G401.6 (cell line): ENCODE measurements at regions not wholly inside any gene's neighbourhood (a gene's known extent, or its start where the extent isn't known, plus 50 kb on each side); places are given as distances from the start of the nearest gene placed in this dataset.
"Not testable (repeated sequence)": the region's sequence is repeated elsewhere in the genome, so short reads cannot be mapped to it uniquely, and the experiment has no call there.

ENCODE experiments used
- FAIRE-seq: peaks from 2 replicates; lab custom pipeline; 2012; peaks lifted over from hg19 to GRCh38; lab: Jason Lieb, UNC

DNA sequence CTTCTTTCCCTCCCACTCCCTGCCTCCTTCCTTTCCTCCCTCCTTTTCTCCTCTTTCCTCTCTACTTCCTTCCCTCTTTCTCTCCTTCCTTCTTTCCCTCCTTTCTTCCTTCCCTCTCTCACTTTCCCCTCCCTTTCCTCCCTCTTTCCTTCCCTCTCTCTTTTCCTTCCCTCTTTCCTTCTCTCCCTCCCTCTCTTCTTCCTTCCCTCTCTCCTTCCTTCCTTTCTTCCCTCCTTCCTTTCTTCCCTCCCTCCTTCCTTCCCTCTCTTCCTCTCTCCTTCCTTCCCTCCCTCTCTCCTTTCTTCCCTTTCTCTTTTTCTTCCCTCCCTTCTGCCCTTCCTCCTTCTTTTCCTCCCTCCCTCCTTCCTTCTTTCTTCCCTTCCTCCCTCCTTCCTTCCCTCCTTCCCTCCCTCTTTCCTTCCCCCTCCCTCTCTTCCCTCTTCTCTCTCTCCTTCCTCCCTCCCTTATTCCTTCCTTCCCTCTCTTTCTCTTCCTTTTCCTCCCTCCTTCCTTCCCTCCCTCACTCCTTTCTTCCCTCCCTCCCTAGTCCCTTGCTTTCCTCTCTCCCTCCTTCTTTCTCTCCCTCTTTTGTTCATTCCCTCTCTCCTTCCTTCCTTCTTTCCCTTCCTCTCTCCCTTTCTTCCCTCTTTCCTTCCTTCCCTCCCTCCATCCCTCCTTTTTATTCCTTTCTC is 443.9 kb downstream of the ZNF536 start:
- no peak for FAIRE-seq

DNA sequence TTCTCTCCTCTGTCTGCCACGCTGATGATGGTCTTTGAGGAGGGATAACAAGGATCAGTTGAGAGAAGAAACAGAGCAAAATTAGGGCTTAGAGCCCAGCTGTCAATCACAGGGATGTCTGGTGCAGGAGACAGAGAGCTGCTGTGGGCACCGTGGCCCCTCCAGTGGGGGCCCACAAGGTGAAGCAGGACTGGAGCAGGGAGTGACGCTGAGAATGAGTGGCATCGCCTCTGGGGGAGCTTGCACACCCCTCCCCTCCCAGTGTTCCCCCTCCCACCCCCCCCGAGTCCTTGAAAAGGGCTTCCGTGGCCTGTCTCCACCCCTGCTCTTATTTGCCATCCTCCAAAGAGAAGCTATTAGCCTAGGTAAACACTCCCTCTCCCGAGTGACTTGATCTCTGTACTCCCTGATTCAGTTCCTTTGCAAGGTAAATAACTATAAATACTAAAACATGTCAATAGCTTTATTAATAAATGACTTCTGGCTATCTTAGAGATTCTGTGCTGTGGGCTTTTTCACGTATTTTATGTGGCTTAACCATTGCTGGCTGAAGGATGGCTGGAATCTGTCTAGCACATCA is 440.0 kb downstream of the ZNF536 start:
- no peak for FAIRE-seq

DNA sequence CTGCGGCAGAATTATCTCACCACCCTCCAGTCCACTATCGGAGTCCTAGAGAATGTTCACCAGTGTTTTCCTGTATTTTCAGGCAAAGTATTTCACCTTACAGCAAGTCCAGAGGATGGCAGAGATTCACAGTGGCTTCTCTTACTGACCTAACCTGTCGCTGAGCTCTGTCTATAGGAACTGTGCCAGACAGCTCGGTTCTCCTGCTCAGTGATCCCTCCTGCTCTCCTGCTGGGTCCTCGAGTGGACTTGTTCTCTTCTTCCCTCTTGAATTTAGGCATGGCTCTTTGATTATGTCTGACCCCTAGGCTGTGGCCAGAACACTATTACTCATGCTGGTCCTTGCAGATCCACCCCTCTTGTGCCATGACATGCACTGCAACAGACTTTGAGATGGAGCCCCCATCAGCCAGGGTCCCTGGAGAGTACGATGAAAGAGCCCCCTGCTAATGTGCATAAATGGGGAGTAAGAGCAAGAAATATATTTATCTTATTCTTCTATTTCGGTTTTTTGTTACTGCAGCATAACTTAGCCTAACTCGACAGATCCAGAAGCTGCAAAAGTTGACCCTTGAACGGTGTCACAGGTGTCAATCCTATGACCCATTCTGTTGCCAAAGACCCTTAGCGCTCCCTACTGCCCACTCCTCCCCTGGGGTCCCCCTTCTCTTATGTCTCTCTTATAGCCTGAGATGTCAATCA is 439.4 kb downstream of the ZNF536 start:
- no peak for FAIRE-seq

DNA sequence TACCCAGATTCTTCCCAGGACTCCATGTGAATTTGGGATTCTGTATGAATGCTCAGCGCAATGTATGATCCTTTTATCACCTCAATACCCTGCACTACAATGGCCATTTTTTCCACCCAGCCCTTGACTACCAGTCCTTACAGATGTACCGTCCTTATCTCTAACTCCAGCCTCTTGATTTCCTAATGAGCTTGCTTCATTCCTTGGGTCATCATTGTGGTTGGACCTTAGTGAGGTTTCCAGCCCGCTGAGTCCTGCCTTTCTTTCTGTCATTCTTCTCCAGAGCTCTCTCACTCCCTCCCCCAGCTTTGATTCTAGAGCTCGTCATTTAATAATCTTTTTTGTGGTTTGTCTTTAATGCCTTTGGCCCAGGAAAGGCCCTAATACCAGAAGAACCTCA is 438.5 kb downstream of the ZNF536 start:
- no peak for FAIRE-seq

DNA sequence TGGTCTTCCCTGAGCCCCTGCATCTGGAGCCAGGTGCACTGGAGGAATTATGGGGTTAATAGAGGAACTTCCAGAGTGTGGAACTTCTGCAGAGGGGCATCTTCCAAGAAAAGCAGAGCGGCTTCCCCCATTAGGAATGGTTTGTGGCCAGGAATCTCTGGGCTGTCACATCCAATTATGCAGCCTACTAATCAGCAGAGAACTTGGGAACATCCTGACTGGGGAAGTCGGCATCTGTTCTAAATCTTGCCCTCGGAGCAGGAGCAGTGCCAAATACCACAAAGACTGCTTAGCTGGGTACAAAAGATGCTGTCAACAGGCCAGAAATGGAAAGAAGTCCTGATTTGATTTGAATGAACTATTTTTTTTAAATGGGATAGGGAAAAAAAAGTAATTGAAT is 435.1 kb downstream of the ZNF536 start:
- FAIRE-seq: no peak

DNA sequence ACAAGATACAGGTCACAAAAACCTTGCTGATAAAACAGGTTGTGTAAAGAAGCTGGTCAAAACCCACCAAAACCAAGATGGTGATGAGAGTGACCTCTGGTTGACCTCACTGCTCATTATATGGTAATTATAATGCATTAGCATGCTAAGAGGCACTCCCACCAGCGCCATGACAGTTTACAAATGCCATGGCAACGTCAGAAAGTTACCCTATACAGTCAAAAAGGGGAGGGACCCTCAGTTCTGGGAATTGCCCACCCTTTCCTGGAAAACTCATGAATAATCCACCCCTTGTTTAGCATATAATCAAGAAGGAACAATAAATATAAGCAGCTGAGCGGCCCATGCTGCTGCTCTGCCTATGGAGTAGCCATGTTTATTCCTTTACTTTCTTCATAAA is 434.1 kb downstream of the ZNF536 start:
- no peak for FAIRE-seq

DNA sequence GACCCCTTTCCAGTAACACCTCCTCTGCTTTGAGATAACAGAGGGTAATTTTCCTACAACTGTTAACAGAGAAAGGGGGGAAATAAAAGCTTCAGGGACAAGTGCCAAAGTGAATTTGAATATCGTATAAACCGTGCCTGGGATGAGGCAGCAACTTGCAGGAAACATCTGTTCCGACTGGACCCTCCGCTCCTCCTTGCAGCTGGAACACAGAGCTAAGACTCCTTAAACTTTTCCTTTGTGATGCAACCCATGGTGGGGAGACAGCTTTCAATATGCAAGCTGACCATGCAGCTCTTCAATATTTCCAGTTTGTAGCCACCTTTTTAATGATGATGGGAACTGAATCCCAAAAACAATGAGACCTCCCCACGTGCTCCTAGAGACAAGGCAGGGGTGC is 432.6 kb downstream of the ZNF536 start:
- no peak for FAIRE-seq

DNA sequence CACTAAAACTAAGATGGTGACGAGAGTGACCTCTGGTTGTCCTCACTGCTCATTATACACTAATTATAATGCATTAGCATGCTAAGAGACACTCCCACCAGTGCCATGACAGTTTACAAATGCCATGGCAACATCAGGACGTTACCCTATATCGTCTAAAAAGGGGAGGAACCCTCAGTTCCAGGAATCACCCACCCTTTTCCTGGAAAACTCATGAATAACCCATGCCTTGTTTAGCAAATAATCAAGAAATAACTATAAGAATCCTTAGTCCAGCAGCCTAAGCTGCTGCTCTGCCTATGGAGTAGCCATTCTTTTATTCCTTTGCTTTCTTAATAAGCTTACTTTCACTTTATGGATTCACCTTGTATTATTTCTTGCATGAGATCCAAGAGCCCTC is 432.1 kb downstream of the ZNF536 start:
- FAIRE-seq: not testable (repeated sequence)

DNA sequence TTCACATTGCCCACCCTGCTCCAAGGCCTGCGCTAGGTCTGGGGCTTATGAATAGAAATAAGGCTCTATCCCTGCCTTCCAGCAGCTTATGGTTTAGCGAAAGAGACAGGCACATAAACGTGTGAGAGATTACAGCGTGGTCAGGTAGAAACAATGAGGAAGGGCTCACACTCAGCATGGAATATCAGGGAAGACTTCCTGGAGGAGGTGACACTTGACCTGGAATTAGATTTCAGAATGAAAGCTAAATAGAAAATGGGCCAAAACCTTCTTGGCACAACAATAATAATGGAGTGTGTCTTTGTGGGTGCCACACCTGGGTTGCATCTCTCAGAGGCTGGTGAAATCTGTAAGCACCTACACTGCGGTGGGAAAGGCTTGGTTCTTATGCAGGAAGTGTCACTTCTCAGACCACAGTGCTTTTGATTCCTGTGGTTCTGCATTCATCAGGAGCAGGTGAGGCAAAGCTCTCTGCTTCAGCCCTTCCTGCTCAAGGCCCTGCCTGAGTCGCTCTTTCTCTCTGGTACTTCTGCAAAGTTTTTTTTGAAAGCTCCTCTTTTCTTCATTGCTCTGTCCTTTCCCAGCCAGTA is 430.3 kb downstream of the ZNF536 start:
- FAIRE-seq: no peak

DNA sequence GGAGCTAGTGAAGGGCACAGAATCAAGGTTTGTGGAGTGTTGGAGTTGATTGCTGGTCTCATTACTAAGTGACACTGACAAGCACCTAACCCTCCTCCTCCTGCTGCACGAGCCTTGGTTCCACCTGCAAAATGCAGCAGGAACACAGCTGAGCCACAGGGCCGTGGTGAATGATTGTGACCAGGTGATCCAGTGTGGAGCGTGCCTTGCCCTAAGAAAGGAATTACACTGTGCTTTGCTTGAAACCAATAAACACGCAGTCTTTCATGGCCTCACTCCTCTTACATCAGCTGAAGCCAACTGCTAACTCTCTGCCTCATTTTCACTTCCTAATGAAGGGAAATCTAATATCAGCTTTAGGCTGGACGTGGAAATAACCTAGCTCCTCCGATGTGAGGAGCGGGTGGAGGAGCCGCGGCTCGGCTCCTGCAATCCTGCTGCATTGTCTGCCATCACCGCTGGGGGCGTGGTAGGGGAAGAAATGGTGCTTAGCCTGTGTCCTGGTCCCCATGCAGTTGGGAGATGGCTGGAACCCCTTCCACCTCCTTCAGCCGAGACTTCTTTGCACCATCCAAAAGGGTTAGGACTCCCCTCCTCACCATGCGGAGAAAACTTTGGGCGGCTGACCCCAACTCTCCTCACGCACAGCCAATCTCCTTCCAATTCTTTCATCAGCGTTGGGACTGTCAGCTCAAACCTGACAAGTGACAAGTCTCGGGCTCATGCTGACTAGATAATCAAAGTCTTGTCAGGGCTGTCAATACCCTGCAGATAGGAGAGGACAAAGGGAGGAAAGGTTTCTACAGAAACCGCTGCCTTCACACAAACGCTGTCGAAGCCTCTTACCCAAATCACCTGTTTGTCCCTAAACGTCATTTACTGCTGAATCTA is 427.9 kb downstream of the ZNF536 start:
- FAIRE-seq: no peak

DNA sequence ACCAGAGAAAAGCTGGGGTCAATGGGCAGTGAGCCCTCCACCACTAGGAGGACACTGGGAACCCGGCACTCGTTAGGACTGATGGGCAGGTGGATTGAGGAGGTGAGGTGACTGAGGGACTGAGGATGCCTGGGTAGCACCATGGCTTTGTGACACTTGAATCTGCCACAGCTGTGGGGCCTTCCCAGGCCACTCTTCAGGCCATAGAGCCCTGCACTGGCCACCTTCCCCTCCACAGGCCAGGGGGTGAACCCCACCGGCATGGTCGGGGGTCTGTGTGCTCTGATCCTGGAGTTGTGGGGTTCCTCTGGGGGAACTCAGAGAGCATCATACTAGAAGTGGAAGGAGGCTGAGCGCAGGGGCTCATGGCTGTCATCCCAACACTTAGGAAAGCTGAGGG is 423.5 kb downstream of the ZNF536 start:
- FAIRE-seq: no peak

DNA sequence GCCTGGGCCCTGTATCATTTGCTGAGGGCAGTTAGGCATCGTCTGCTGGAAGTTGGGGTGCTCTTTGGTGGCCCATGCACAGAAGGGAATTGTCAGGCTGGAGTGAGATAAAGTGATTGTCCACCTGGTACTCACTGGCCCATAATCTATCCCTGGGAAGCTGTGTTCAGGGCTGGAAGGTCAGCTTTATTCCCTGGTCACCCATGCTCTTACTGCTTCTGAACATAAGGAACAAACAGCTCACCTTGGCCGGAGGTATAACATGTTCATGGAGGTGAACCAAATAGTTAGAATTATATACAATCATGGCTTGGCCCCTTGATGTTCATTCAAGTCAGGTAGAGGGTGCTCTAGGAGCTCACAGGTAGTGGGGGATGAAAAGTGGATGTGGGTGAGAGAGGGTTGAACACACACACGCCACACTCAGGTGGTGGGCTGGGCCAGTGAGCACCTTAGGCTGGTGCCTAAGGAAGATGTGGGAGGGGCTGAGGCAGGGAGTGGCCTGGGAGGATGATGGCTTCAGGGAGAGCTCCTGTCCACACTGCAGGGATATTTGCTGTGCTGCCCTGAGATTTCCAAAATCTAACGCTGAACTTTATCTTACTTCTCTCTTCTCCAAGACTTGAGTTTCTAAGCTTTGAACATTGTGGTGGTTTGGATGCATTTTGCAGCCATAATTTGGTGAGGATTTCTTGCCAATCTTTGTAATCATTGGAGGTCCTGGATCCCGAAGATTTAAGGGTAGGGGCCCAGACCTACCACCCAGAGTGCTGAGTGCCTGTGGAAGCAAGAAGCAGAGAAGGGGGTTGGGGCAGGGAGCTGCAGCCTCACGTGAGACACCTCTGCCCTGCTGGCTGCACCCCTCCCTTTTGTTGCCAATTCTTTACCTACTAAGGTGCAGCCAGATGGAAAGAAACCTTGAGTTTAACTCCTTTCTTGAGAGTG is 420.6 kb downstream of the ZNF536 start:
- no peak for FAIRE-seq

DNA sequence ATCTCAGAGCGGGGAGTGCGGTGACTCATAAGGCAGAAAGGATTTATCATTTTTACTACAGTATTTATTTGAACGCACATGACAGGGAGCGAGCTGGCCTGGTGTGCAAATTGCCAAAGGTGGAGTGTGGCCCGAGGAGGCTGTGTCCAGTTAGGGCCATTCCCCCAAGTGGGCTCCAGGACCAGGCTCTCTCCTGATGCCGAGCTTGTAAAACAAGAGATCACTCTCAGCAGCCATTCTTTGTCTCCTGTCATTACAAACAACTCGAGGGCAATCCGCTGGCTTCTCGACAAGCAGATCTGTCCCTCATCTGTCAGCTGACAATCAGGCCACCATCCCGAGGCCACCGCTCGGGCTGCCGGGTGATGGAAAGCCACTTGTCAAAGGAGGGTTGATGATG is 418.9 kb downstream of the ZNF536 start:
- FAIRE-seq: no peak

DNA sequence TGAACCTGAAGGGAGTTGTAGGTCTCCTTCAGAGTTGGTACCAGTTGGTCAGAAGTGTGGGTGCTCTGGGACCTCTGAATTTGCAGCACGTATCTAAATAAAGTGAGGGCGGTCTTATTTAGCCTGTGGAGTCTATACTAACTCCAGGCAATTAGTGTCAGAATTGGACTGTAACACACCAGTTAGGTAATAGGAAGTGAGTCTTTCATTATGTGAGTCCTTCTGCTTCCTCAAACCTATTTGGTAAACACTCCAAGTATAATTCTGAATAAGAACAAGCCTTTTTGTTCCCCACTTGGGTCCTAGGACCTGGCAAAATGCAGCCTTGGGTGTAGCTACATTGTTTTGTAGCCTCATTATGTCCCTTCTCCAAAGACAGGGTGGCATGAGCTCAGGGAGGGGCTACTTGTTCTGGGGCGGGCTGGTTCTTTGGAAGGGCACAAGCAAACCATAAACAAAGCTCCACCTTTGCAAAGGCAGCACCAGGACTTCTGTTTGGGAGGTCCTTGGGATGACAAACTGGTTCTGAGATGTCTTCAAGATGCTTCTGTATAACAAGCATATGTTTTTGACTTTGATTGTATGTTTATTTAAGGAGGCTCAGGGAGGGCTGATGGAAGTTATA is 418.0 kb downstream of the ZNF536 start:
- FAIRE-seq: no peak

DNA sequence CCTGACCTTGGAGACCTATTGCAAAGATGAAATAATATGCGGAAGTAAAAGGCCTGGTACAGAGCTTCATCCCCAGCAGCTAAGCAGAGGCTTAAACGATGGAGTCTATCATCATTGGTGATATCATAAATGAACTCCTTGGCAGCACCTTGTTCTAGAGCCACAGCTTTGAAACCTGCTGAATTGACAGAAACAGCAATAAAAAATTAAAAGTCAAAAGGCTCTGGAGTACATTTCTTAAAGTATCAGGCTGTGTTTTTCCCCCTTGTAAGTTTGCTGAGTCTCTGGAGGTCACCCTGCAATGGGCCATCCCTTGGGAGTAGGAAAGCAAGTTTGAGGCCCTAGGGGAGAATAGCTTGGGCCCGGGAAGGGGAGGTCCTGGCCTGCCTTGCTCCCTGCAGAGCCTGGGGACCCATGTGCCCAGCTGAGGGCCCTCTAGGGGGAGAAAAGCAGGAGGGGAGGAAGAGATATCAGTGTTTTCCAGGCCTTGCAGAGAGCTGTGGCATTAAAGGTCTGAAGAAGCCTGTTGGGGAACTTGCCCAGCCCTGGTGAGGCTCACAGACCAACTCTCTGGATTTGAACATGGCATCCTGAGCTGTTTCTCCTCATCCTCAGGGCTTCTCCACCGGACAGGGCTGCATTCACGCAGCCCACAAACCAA is 416.1 kb downstream of the ZNF536 start:
- no peak for FAIRE-seq

DNA sequence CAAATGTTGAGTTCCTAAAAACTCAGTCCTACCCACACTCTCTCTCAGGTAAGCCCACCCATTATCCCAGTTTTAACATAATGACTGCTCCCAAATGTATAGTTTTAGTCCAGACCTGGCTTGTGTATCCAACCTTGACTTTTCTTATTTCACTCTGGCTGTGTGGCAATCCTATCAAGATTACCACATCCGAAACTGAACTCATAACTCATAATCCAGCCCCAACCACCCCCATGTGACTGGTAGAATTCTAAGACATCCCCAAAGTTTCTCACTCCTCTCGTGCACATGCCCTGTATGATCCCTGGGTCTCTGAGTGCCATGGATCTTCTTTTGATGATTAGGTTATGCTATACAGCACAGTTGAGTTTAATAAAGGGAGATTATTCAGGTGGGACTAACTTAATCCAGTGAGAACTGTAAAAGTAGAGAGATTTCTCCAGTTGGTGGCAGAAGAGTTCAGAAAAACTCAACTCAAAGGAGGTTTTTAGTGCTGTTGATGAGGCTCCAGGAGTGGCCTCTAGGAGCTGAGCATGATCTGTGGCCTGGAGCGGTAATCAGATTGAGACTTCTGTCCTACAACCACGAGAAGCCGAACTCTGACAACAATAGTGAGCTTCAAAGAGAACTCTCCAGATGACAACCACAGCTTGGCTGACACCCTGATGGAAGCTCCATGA is 413.4 kb downstream of the ZNF536 start:
- FAIRE-seq: no peak

DNA sequence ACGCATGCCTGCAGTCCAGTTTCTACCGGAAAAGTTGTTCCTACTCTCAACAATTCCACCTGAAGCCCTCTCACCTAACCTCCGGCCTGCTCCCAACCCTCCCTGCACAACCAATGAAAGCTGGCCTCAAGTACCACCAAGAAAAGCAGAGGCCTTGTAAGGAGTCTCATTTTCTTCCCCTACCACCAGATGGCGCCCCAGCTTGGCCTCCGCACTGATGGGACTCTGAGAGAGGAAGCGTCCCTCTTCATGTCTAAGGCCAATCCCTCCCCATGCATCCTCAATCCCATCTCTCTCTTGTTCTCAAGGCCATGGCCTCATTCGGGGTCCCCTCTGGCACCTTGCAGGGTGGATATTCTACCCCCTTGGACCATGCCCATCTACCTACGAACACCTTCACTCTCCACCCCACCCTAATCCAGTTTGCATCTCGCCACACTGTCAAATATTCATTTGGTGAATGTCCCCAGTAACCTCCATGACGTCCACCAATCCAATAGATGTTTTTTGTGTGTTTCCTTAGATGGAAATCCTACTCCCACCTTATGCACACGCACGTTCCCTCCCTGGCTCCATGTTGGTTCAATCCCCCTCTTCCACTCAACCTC is 412.8 kb downstream of the ZNF536 start:
- FAIRE-seq: no peak

DNA sequence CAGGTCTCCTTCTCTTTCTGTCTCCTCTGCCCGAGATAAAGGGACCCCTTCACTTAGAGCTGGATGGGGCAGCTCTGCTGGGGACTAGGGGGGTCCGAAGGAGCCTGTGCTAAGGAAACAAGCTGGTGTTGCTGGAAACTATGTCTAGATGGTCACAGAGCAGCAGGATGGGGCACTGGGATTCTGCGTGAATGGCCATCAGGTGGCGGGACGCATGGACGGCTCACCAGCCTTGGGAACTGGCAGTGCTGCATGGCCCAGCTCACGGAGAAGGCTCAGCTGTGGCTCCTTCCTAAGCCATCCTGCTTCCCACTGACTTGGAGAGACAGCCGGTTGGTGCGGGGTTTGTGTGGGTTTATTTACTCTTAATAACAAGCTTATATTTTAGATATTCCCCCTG is 411.8 kb downstream of the ZNF536 start:
- no peak for FAIRE-seq

DNA sequence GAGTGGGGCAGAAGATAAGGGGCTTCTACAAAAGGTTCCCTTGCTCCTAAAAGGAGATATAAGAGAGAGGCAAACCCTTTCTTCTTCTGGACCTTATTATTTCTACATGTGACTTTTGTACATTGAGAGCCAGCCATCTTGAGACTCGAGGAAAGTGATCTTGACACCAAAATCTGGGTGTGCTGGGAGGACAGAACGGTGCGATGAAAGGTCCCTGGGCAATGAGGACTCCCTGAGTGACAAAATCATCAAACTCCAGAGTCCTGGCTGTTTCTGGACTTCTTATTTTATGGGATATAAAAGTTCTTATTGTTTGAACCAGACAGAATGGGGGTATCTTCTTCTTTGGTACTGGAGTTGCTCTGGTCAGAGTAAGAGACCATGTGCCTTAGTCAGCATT is 411.0 kb downstream of the ZNF536 start:
- FAIRE-seq: no peak
